NCI-H1105 treated with DMSO at 0.1 percent for 48 hours (cell line): ENCODE measurements at regions not wholly inside any gene's neighbourhood (a gene's known extent, or its start where the extent isn't known, plus 50 kb on each side); places are given as distances from the start of the nearest gene placed in this dataset.
A peak's percentile ranks its signal among the peaks of the same experiment; 100 is the strongest.
"Not testable (repeated sequence)": the region's sequence is repeated elsewhere in the genome, so short reads cannot be mapped to it uniquely, and the experiment has no call there.

ENCODE experiments used
- DNase-seq: peaks from one replicate; lab custom pipeline; 2025; lab: John Stamatoyannopoulos, UW

GRCh38 chr6:134784336-134784735, 165.6 kb downstream of the ALDH8A1 start:
- DNase-seq = no peak

- DNase-seq = no peak
Observed at GRCh38 chr6:134778431-134778830, 171.5 kb downstream of the ALDH8A1 start.

GRCh38 chr6:134774201-134774638, 175.7 kb downstream of the ALDH8A1 start:
- no peak for DNase-seq

- DNase-seq = no peak
Observed at GRCh38 chr6:134772671-134773360, 177.1 kb downstream of the ALDH8A1 start.

GRCh38 chr6:134768931-134769330, 181.0 kb downstream of the ALDH8A1 start:
- DNase-seq = no peak

GRCh38 chr6:134766497-134766896, 183.4 kb downstream of the ALDH8A1 start:
- no peak for DNase-seq

GRCh38 chr6:134764741-134765140, 185.2 kb downstream of the ALDH8A1 start:
- no peak for DNase-seq

- DNase-seq = not testable (repeated sequence)
Observed at GRCh38 chr6:134763575-134763974, 186.3 kb downstream of the ALDH8A1 start.

GRCh38 chr6:134758621-134759020, 191.3 kb downstream of the ALDH8A1 start:
- DNase-seq = no peak

GRCh38 chr6:134757911-134758361, 192.0 kb downstream of the ALDH8A1 start:
- no peak for DNase-seq

- no peak for DNase-seq
Observed at GRCh38 chr6:134756374-134757025, 193.4 kb downstream of the ALDH8A1 start.

GRCh38 chr6:134754013-134754690, 195.7 kb downstream of the ALDH8A1 start:
- no peak for DNase-seq

- DNase-seq = no peak
Observed at GRCh38 chr6:134753001-134753400, 196.9 kb downstream of the ALDH8A1 start.

GRCh38 chr6:134752445-134752844, 197.5 kb downstream of the ALDH8A1 start:
- no peak for DNase-seq

- DNase-seq = peak; percentile 55
Observed at GRCh38 chr6:134750669-134751068, 199.2 kb downstream of the ALDH8A1 start.

- DNase-seq = peak; percentile 11
Observed at GRCh38 chr6:134748484-134748883, 201.4 kb downstream of the ALDH8A1 start.

GRCh38 chr6:134747197-134747596, 202.7 kb downstream of the ALDH8A1 start:
- DNase-seq = not testable (repeated sequence)

GRCh38 chr6:134746140-134746539, 203.8 kb downstream of the ALDH8A1 start:
- DNase-seq = no peak

- not testable (repeated sequence) for DNase-seq
Observed at GRCh38 chr6:134745192-134745591, 204.7 kb downstream of the ALDH8A1 start.

- DNase-seq = no peak
Observed at GRCh38 chr6:134744301-134744700, 205.6 kb downstream of the ALDH8A1 start.

GRCh38 chr6:134741200-134741536, 208.7 kb downstream of the ALDH8A1 start:
- no peak for DNase-seq

GRCh38 chr6:134740473-134741199, 209.3 kb downstream of the ALDH8A1 start:
- DNase-seq = no peak
